GM19438 (cell line): ENCODE measurements at regions not wholly inside any gene's neighbourhood (a gene's known extent, or its start where the extent isn't known, plus 50 kb on each side); places are given as distances from the start of the nearest gene placed in this dataset.
"Not testable (repeated sequence)": the region's sequence is repeated elsewhere in the genome, so short reads cannot be mapped to it uniquely, and the experiment has no call there.

ENCODE experiments used
- ATAC-seq: cut with Tn5 transposase; IDR thresholded peaks from one replicate; pipeline ENCODE4 v1.9.1; 2021; ENCODE audit warnings: low read depth; ENCODE audit not compliant: unreplicated experiment

GRCh38 chr6:23523771-23524170 lies 602.2 kb upstream of the NRSN1 start:
- no peak for ATAC-seq

GRCh38 chr6:23524548-23524947 lies 601.5 kb upstream of the NRSN1 start:
- no peak for ATAC-seq

DNA sequence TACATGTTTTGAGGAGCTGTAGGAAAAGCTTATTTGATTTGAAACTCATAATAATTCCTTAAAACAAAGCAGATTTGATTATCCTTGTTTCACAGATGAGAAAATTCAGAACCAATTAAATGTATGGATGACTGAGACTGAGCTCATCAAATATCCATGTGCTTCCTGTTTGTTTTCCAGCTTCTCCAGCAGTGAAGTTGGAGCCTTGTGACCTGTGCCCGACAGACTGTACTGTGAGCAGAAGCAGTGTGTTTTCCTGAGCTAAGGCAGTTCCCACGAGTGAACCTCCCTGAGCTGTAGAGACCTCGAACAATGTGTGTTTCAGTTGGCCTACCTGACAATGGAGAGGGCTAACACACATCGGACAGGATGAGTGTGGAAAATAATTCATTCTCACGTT lies 599.5 kb upstream of the NRSN1 start:
- ATAC-seq, result no peak

GRCh38 chr6:23529902-23530301 lies 596.1 kb upstream of the NRSN1 start:
- no peak for ATAC-seq

DNA sequence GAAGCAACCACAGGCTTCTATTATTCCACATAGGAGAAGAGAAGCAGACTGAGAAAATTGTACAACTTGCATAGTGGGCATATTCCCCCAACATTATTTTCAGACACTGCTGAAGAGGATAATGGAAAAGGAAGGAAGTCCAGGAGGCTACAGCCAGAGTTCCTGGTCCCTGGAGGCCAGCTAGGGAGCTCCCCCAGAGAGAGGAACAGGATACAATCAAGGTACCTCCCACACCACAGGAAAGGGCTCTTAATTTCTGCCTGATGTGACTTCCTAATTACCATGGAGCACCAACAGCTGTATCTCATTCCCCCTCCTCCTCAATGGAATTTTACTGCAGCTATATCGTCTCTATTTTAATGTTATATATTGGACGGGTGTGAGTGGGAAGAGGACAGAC lies 594.3 kb upstream of the NRSN1 start:
- ATAC-seq, result no peak

GRCh38 chr6:23532227-23532626 lies 593.8 kb upstream of the NRSN1 start:
- no peak for ATAC-seq

GRCh38 chr6:23533311-23533710 lies 592.7 kb upstream of the NRSN1 start:
- no peak for ATAC-seq

DNA sequence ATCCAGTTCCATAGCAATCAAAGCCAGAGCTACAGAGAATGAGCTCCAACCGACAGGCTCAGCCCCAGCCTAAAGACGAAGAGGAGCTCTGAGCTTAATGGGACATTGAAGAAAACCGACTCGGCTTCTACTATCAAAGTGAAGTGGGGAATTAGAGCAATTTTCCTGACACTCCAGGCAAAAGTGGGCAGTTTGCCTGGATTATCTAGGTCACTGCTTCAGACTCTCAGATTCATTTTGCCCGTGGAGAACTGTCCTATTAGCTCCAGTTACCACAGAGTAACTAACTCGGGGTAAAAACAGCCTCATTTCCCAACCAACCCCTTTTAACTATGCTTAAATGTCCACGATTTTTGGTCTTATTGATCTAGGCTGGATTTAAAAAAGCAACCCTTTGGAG lies 592.1 kb upstream of the NRSN1 start:
- ATAC-seq, result no peak

DNA sequence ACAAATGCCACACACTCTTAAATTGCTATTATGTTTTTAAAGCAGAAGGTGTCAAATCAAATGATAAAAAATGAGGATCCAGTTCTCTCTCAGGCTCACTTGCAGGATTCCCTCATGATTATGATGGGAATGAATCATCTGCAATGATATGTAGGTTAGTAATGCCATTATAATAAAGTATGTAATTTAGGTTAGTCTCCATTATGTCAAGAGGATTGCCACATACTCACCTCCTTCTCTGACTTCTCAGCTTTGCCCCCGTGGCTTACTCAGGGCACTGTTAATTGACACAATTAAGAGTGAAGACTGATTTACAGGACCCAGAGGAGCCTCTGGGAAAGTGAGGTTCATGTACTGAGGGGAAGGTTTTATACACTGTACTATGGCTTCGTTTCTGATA lies 591.7 kb upstream of the NRSN1 start:
- ATAC-seq, result no peak

DNA sequence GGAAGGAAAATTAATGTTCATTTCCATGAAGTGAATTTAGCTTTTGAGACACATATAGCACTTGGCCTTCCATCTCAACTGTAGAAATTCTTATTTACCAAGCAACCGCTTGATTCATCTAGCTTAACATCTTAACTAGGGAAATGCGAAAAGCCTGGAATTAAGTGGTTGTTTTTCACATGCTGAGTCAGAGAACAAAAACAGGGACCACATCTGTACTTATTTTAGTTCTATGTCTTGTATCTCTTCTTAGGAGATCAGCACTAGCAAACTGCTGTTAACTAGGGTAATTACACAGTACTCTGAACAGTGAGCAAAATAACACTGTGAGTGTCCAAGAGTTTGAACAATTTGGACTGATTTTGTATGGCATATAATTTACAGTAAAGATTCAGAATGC lies 590.9 kb upstream of the NRSN1 start:
- no peak for ATAC-seq

DNA sequence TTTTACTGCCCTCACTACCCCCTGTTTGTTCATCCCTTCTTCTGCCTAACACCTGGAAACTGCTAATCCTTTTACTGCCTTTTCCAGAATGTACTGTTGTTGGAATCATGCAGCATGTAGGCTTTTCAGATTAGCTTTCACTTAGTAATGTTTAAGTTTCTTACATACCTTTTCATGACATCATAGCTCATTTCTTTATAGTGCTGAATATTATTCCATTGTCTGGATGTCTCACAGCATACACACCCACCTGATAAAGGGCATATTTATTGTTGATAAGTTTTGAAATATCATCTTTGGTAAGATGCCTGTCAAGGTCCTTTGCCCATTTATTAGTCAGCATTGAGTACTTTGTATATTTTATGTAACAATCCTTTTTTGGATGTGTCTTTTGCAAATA lies 588.2 kb upstream of the NRSN1 start:
- no peak for ATAC-seq

- no peak for ATAC-seq
Measured at GRCh38 chr6:23547851-23548250, 578.2 kb upstream of the NRSN1 start.

DNA sequence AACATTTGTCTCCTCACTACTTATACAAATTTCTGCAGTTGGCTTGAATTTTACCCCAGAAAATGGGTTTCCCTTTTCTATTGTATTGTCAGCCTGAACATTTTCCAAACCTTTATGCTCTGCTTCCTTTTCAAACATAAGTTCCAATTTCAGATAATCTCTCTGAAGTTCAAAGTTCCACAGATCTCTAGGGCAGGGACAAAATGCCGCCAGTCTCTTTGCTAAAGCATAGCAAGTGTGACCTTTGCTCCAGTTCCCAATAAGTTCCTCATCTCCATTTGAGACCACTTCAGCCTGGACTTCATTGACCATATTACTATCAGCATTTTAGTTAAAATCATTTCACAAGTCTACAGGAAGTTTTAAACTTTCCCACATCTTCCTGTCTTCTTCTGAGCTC lies 571.1 kb upstream of the NRSN1 start:
- not testable (repeated sequence) for ATAC-seq

GRCh38 chr6:23559587-23560343 lies 566.2 kb upstream of the NRSN1 start:
- ATAC-seq, result no peak

- no peak for ATAC-seq
Measured at GRCh38 chr6:23561732-23562131, 564.3 kb upstream of the NRSN1 start.

- ATAC-seq, result no peak
Measured at GRCh38 chr6:23562554-23562953, 563.5 kb upstream of the NRSN1 start.

GRCh38 chr6:23563323-23563722 lies 562.7 kb upstream of the NRSN1 start:
- ATAC-seq, result no peak

DNA sequence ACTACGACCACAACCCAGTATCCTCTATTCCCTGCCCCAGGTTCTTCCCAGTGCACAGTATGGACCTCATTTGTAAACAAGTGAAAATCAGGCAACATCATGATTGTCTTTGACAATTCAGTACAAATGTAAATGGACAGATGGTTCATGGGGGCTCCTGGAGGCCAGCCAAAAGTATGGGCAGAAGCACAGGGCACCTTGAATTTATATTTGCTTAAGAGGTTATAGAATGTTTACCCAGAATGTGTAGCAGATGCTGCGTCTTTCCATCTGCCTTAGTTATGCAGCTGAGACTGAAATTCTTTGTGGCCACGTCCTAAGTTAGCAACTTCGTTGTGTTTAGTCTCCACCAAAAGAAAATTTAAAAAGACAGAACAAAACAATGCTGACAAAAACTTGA lies 559.6 kb upstream of the NRSN1 start:
- ATAC-seq, result no peak

GRCh38 chr6:23568292-23568691 lies 557.7 kb upstream of the NRSN1 start:
- no peak for ATAC-seq

DNA sequence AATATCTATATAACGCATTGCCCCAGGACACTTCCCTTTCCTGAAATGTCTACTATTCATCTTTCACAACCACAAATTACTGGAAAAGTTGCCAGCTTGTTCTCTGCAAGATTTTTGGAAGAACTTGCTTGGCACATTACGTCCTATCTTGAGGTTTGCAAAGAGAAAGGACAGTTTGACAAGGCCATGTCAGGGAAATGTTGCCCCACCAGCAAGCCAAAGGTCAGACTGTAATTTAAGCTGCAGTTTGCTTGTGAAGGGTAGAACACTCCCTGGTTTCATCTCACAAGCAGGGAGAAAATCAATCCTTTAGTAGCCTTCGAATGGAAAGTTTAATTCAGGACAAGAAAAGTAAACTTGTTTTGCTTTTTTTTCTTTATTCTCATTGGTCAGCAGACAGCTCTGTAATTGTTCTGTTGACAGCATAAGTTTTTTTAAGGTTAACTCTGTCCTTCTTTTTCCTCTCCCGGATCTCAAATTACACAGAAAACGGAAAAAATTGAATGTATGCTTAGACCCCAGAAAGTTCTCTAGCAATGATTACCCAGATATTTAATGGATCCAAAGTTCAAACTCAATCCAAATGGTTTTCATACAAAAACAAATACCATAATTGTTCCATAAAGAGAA lies 541.8 kb upstream of the NRSN1 start:
- ATAC-seq, result no peak

GRCh38 chr6:23587582-23587981 lies 538.4 kb upstream of the NRSN1 start:
- no peak for ATAC-seq

DNA sequence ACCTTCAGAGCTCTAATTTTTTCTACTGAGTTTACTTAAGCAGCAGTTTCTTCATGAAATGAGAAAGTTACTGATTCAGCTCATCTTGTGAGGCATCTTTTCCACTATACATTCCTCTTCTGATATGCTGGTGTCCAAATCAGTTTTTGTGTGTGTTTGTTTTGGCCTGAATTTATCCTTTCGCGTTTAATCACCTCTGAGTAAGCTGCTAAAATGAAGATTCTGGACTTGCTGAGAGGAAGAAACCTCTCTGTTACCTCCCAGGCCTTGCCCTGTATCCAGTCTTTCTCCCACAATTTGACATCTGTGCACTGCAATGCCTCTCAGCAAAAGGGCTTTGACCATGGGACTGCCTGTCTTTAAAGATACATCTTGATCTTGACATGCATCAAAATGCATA lies 536.2 kb upstream of the NRSN1 start:
- ATAC-seq, result no peak
